ENCODE measurements at regions not wholly inside any gene's neighbourhood (a gene's known extent, or its start where the extent isn't known, plus 50 kb on each side); places are given as distances from the start of the nearest gene placed in this dataset.

GRCh38 chr1:60130703-60131102, 57.1 kb upstream of the C1orf87 start:
- ATAC-seq, result no peak
- intact Hi-C loops (cut with DNase I), result no loop called here
- no peak for TF ChIP-seq CTCF (IDR thresholded peaks at IDR 0.05)

GRCh38 chr1:60129911-60130310, 56.3 kb upstream of the C1orf87 start:
- Histone ChIP-seq H3K4me1 (no peaks in the 10 kb centered on the region), H3K27ac (no peak overlapping the region), H3K9me3 (no peaks in the 10 kb centered on the region), H3K4me3 (no peak overlapping the region), H3K27me3 (ENCODE audit: low read depth) (no peaks in the 10 kb centered on the region), H3K36me3 (no peaks in the 10 kb centered on the region)
- no peak for DNase-seq
- intact Hi-C loops (cut with DNase I), result no loop called here
- no peak for ATAC-seq
- no peak for TF ChIP-seq CTCF (IDR thresholded peaks at IDR 0.05)

More at GRCh38 chr1:60130703-60131102, 57.1 kb upstream of the C1orf87 start:
- no peak overlapping the region for H3K27ac ChIP-seq
- H3K4me3 ChIP-seq, result no peak overlapping the region
- H3K27me3 ChIP-seq (ENCODE audit: low read depth), result no peaks in the 10 kb centered on the region
- H3K9me3 ChIP-seq, result no peaks in the 10 kb centered on the region
- no peaks in the 10 kb centered on the region for H3K4me1 ChIP-seq
- DNase-seq, result no peak
- no peaks in the 10 kb centered on the region for H3K36me3 ChIP-seq

GRCh38 chr1:60126723-60127122, 53.2 kb upstream of the C1orf87 start:
- Histone ChIP-seq H3K36me3 (no peaks in the 10 kb centered on the region), H3K27ac (no peak overlapping the region), H3K9me3 (no peaks in the 10 kb centered on the region), H3K4me3 (no peak overlapping the region), H3K4me1 (no peaks in the 10 kb centered on the region), H3K27me3 (ENCODE audit: low read depth) (no peaks in the 10 kb centered on the region)
- no peak for ATAC-seq
- TF ChIP-seq CTCF (IDR thresholded peaks at IDR 0.05), result no peak
- no peak for DNase-seq
- intact Hi-C loops (cut with DNase I), result no loop called here
